H9 (cell line): ENCODE measurements at regions not wholly inside any gene's neighbourhood (a gene's known extent, or its start where the extent isn't known, plus 50 kb on each side); places are given as distances from the start of the nearest gene placed in this dataset.

ENCODE experiments used
- DNase-seq: peaks from one replicate; pipeline ENCODE4 v3.0.0-alpha.2; 2017
- H2AFZ ChIP-seq: one replicate; pipeline ENCODE4 v1.6.1; 2013; ENCODE audit warnings: mild to moderate bottlenecking, low read length, control low read depth, moderate library complexity
- H2AK5ac ChIP-seq: 2 replicates; pipeline ENCODE4 v1.6.1; 2013; ENCODE audit warnings: low read length, control low read depth, mixed read lengths; ENCODE audit not compliant: insufficient read length
- H2BK120ac ChIP-seq: one replicate; pipeline ENCODE4 v1.6.1; 2013; ENCODE audit warnings: low read depth, mild to moderate bottlenecking, low read length, control low read depth, inconsistent platforms; ENCODE audit not compliant: poor library complexity, severe bottlenecking
- H2BK12ac ChIP-seq: 2 replicates; pipeline ENCODE4 v1.6.1; 2013; ENCODE audit warnings: low read length, control low read depth, mixed read lengths, low read depth; ENCODE audit not compliant: insufficient read length
- H2BK15ac ChIP-seq: 2 replicates; pipeline ENCODE4 v1.6.1; 2013; ENCODE audit warnings: low read depth, low read length, control low read depth
- H2BK20ac ChIP-seq: one replicate; pipeline ENCODE4 v1.6.1; 2013; ENCODE audit warnings: low read depth, mild to moderate bottlenecking, low read length, control low read depth, inconsistent platforms; ENCODE audit not compliant: poor library complexity, severe bottlenecking
- H2BK5ac ChIP-seq: 2 replicates; pipeline ENCODE4 v1.6.1; 2013; ENCODE audit warnings: low read length, control low read depth, mixed read lengths; ENCODE audit not compliant: insufficient read length
- H3K14ac ChIP-seq: 2 replicates; pipeline ENCODE4 v1.6.1; 2013; ENCODE audit warnings: low read length, control low read depth; ENCODE audit not compliant: insufficient read depth
- H3K18ac ChIP-seq: 2 replicates; pipeline ENCODE4 v1.6.1; 2013; ENCODE audit warnings: low read depth, mild to moderate bottlenecking, mixed read lengths, low read length, control low read depth; ENCODE audit not compliant: insufficient read length
- H3K23ac ChIP-seq: 2 replicates; pipeline ENCODE4 v1.6.1; 2013; ENCODE audit warnings: low read length, control low read depth, mixed read lengths, low read depth; ENCODE audit not compliant: insufficient read length
- H3K23me2 ChIP-seq: 2 replicates; pipeline ENCODE4 v1.6.1; 2013; ENCODE audit warnings: low read depth, mild to moderate bottlenecking, mixed read lengths, low read length, control low read depth; ENCODE audit not compliant: insufficient read length, poor library complexity, severe bottlenecking
- H3K27ac ChIP-seq: 2 replicates; pipeline ENCODE4 v1.5.1; 2013; ENCODE audit warnings: low read length, control low read depth, mixed read lengths, low read depth; ENCODE audit not compliant: insufficient read length
- H3K27me3 ChIP-seq: 2 replicates; pipeline ENCODE4 v1.6.1; 2013; ENCODE audit warnings: low read length, control low read depth, inconsistent platforms; ENCODE audit not compliant: insufficient read depth
- H3K4ac ChIP-seq: 2 replicates; pipeline ENCODE4 v1.6.1; 2013; ENCODE audit warnings: low read depth, mild to moderate bottlenecking, control low read depth, inconsistent platforms, low read length, moderate library complexity
- H3K4me1 ChIP-seq: 2 replicates; pipeline ENCODE4 v1.6.1; 2013; ENCODE audit warnings: low read length, control low read depth, inconsistent platforms; ENCODE audit not compliant: insufficient read depth
- H3K4me2 ChIP-seq: 2 replicates; pipeline ENCODE4 v1.6.1; 2013; ENCODE audit warnings: low read length, control low read depth, mixed read lengths; ENCODE audit not compliant: insufficient read length, insufficient read depth
- H3K56ac ChIP-seq: 2 replicates; pipeline ENCODE4 v1.6.1; 2013; ENCODE audit warnings: low read depth, mild to moderate bottlenecking, mixed read lengths, low read length, control low read depth; ENCODE audit not compliant: insufficient read length
- H3K79me1 ChIP-seq: 2 replicates; pipeline ENCODE4 v1.6.1; 2013; ENCODE audit warnings: low read depth, mild to moderate bottlenecking, moderate library complexity, low read length, control low read depth, inconsistent platforms; ENCODE audit not compliant: insufficient read depth, poor library complexity, severe bottlenecking
- H3K79me2 ChIP-seq: 2 replicates; pipeline ENCODE4 v1.6.1; 2013; ENCODE audit warnings: low read length, control low read depth, inconsistent platforms; ENCODE audit not compliant: insufficient read depth
- H3K9ac ChIP-seq: 2 replicates; pipeline ENCODE4 v1.6.1; 2013; ENCODE audit warnings: low read length, control low read depth, mixed read lengths; ENCODE audit not compliant: insufficient read length; ENCODE audit errors: extremely low read depth
- H3K9me3 ChIP-seq: one replicate; pipeline ENCODE4 v1.6.1; 2013; ENCODE audit warnings: low read depth, low read length, inconsistent platforms; ENCODE audit not compliant: control insufficient read depth
- H3T11ph ChIP-seq: one replicate; pipeline ENCODE4 v1.6.1; 2013; ENCODE audit warnings: mild to moderate bottlenecking, low read length, control low read depth, inconsistent platforms
- H4K20me1 ChIP-seq: one replicate; pipeline ENCODE4 v1.6.1; 2013; ENCODE audit not compliant: control insufficient read depth, insufficient read length, insufficient read depth
- H4K5ac ChIP-seq: 2 replicates; pipeline ENCODE4 v1.6.1; 2013; ENCODE audit warnings: low read depth, mild to moderate bottlenecking, mixed read lengths, low read length, control low read depth; ENCODE audit not compliant: insufficient read length
- H4K8ac ChIP-seq: replicated peaks from 2 replicates; pipeline ENCODE4 v1.6.1; 2013; ENCODE audit warnings: low read length, control low read depth, mixed read lengths, low read depth; ENCODE audit not compliant: insufficient read length
- H4K91ac ChIP-seq: 2 replicates; pipeline ENCODE4 v1.6.1; 2013; ENCODE audit warnings: low read depth, mild to moderate bottlenecking, moderate library complexity, mixed read lengths, low read length, control low read depth; ENCODE audit not compliant: insufficient read length
- H3K27ac Mint-ChIP-seq, 3 experiments: 2 replicates in 2 of 3; 3 replicates in 1 of 3; pipeline ENCODE4 v1.8.0; 2020 to 2021; ENCODE audit warnings: mixed read lengths in 3 of 3, mild to moderate bottlenecking in 1 of 3, moderate library complexity in 1 of 3
- H3K27me3 Mint-ChIP-seq: 2 replicates; pipeline ENCODE4 v1.8.0; 2021; ENCODE audit warnings: low read depth, mild to moderate bottlenecking, moderate library complexity, mixed read lengths
- H3K36me3 Mint-ChIP-seq, 3 experiments: 2 replicates in 2 of 3; 3 replicates in 1 of 3; pipeline ENCODE4 v1.8.0; 2020 to 2021; ENCODE audit warnings: low read depth in 3 of 3, mixed read lengths in 3 of 3; ENCODE audit not compliant: insufficient read depth in 1 of 3
- H3K4me1 Mint-ChIP-seq, 2 experiments: 2 replicates each; pipeline ENCODE4 v1.8.0; 2020; ENCODE audit warnings: mixed read lengths in 2 of 2
- H3K4me3 Mint-ChIP-seq, 2 experiments: 2 replicates in 1 of 2; 3 replicates in 1 of 2; pipeline ENCODE4 v1.8.0; 2020 to 2021; ENCODE audit warnings: mild to moderate bottlenecking in 2 of 2, mixed read lengths in 2 of 2, moderate library complexity in 1 of 2
- H3K9me3 Mint-ChIP-seq, 2 experiments: 2 replicates in 1 of 2; 3 replicates in 1 of 2; pipeline ENCODE4 v1.8.0; 2020; ENCODE audit warnings: mild to moderate bottlenecking in 2 of 2, mixed read lengths in 2 of 2, moderate library complexity in 1 of 2
- TF ChIP-seq, protein P1 (sequence below): fragments of 200-600 bp; sonication (generic); conservative IDR thresholded peaks from 3 replicates; pipeline ENCODE4 v1.8.0; 2021; ENCODE audit warnings: antibody characterized with exemption, mild to moderate bottlenecking

DNA sequence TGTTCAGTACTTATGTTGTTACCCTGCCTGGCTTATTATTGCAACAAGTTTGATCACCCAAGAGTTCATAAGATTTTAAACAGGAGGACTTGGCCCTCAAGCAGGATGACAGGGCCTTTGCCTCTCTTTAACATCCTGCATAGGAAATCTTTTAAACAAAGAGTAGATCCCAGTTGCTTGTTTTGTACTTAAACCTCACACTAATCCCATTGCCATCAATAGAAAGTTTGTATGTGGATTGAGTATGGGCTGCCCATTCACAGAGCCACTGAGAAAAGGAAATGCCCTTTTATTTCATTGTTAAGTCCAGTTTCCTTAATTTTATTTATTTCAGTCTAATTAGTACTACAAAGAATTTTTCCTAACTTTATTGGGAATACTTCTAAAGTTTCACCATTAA is 52.2 kb upstream of the FGF10 start:
- H3K4me1 Mint-ChIP-seq = peaks cover 17 to 20% of the 10 kb centered on the region in 2 experiments
- H3K4me2 ChIP-seq = no peak overlapping the region
- no peaks in the 10 kb centered on the region; the same call in 1 of the 2 replicates for H3K27me3 ChIP-seq
- TF ChIP-seq, protein P1, sequence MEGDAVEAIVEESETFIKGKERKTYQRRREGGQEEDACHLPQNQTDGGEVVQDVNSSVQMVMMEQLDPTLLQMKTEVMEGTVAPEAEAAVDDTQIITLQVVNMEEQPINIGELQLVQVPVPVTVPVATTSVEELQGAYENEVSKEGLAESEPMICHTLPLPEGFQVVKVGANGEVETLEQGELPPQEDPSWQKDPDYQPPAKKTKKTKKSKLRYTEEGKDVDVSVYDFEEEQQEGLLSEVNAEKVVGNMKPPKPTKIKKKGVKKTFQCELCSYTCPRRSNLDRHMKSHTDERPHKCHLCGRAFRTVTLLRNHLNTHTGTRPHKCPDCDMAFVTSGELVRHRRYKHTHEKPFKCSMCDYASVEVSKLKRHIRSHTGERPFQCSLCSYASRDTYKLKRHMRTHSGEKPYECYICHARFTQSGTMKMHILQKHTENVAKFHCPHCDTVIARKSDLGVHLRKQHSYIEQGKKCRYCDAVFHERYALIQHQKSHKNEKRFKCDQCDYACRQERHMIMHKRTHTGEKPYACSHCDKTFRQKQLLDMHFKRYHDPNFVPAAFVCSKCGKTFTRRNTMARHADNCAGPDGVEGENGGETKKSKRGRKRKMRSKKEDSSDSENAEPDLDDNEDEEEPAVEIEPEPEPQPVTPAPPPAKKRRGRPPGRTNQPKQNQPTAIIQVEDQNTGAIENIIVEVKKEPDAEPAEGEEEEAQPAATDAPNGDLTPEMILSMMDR = no peak
- no peak overlapping the region for H3K56ac ChIP-seq
- H3T11ph ChIP-seq = no peak overlapping the region
- H3K4me1 ChIP-seq = no peaks in the 10 kb centered on the region
- no peaks in the 10 kb centered on the region for H3K9me3 ChIP-seq
- no peak overlapping the region for H4K91ac ChIP-seq
- no peaks in the 10 kb centered on the region for H3K36me3 Mint-ChIP-seq
- peak overlapping the region in 1 of 3 experiments; percentile 57; a peak in 1 of 7 replicates for H3K27ac Mint-ChIP-seq
- H4K20me1 ChIP-seq = no peaks in the 10 kb centered on the region
- no peaks in the 10 kb centered on the region for H3K9me3 Mint-ChIP-seq
- no peaks in the 10 kb centered on the region for H3K79me1 ChIP-seq
- no peak overlapping the region for H2BK15ac ChIP-seq
- no peaks in the 10 kb centered on the region for H3K79me2 ChIP-seq
- H3K14ac ChIP-seq = no peak overlapping the region
- no peak overlapping the region for H2AK5ac ChIP-seq
- H3K23ac ChIP-seq = no peak overlapping the region
- H3K9ac ChIP-seq = no peak overlapping the region
- no peak overlapping the region; a peak in 1 of 5 replicates for H3K4me3 Mint-ChIP-seq
- no peak overlapping the region for H3K18ac ChIP-seq
- H3K23me2 ChIP-seq = no peaks in the 10 kb centered on the region
- no peaks in the 10 kb centered on the region for H3K27me3 Mint-ChIP-seq
- no peak overlapping the region for H2BK120ac ChIP-seq
- no peak overlapping the region for H2BK12ac ChIP-seq
- H3K27ac ChIP-seq = no peak overlapping the region
- no peak overlapping the region for H2BK20ac ChIP-seq
- no peak overlapping the region for H3K4ac ChIP-seq
- no peak overlapping the region for H2BK5ac ChIP-seq
- no peak overlapping the region for H2AFZ ChIP-seq
- DNase-seq = no peak
- H4K5ac ChIP-seq = no peak overlapping the region
- no peak overlapping the region for H4K8ac ChIP-seq
